ENCODE measurements at regions not wholly inside any gene's neighbourhood (a gene's known extent, or its start where the extent isn't known, plus 50 kb on each side); places are given as distances from the start of the nearest gene placed in this dataset.
"Not testable (repeated sequence)": the region's sequence is repeated elsewhere in the genome, so short reads cannot be mapped to it uniquely, and the experiment has no call there.

- TF ChIP-seq CTCF (conservative IDR thresholded peaks at IDR 0.05; ENCODE audit: low read depth, low read length), result no peak
- no peak overlapping the region for H3K4me3 ChIP-seq (ENCODE audit: low read length)
- no peak for DNase-seq (ENCODE audit: low read depth)
Observed at GRCh38 chr3:177335728-177336127, 138.4 kb upstream of the TBL1XR1 start.

- no peak overlapping the region for H3K4me3 ChIP-seq (ENCODE audit: low read length)
- DNase-seq (ENCODE audit: low read depth), result no peak
- no peak for TF ChIP-seq CTCF (conservative IDR thresholded peaks at IDR 0.05; ENCODE audit: low read depth, low read length)
Observed at GRCh38 chr3:177336873-177337450, 139.7 kb upstream of the TBL1XR1 start.

GRCh38 chr3:177337541-177338331 is 140.5 kb upstream of the TBL1XR1 start:
- H3K4me3 ChIP-seq (ENCODE audit: low read length), result no peak overlapping the region
- no peak for DNase-seq (ENCODE audit: low read depth)
- TF ChIP-seq CTCF (conservative IDR thresholded peaks at IDR 0.05; ENCODE audit: low read depth, low read length), result no peak

- no peak for TF ChIP-seq CTCF (conservative IDR thresholded peaks at IDR 0.05; ENCODE audit: low read depth, low read length)
- no peak for DNase-seq (ENCODE audit: low read depth)
- H3K4me3 ChIP-seq (ENCODE audit: low read length), result no peak overlapping the region
Observed at GRCh38 chr3:177338697-177339219, 141.5 kb upstream of the TBL1XR1 start.

- not testable (repeated sequence) for H3K4me3 ChIP-seq (ENCODE audit: low read length); DNase-seq (ENCODE audit: low read depth)
Observed at GRCh38 chr3:177339220-177339703, 142.0 kb upstream of the TBL1XR1 start.

GRCh38 chr3:177340243-177340830 is 143.1 kb upstream of the TBL1XR1 start:
- no peak for DNase-seq (ENCODE audit: low read depth)
- no peak overlapping the region for H3K4me3 ChIP-seq (ENCODE audit: low read length)
- no peak for TF ChIP-seq CTCF (conservative IDR thresholded peaks at IDR 0.05; ENCODE audit: low read depth, low read length)

- no peak for DNase-seq (ENCODE audit: low read depth)
- no peak overlapping the region for H3K4me3 ChIP-seq (ENCODE audit: low read length)
- TF ChIP-seq CTCF (conservative IDR thresholded peaks at IDR 0.05; ENCODE audit: low read depth, low read length), result no peak
Observed at GRCh38 chr3:177341736-177342419, 144.6 kb upstream of the TBL1XR1 start.
